Stimulated activated CD4-positive, alpha-beta T cell treated with anti-CD3 and anti-CD28 coated beads, Interleukin-4, amount 100 ng/mL, for 4 hours (primary cell): ENCODE measurements at regions not wholly inside any gene's neighbourhood (a gene's known extent, or its start where the extent isn't known, plus 50 kb on each side); places are given as distances from the start of the nearest gene placed in this dataset.
"Not testable (repeated sequence)": the region's sequence is repeated elsewhere in the genome, so short reads cannot be mapped to it uniquely, and the experiment has no call there.

Experiments used
- DNase-seq, 2 experiments: peaks; one replicate each; pipeline ENCODE4 v3.0.0-alpha.2; 2020

GRCh38 chr2:145918951-145919350 lies 1399.0 kb upstream of the ZEB2 start:
- DNase-seq: no peak

DNA sequence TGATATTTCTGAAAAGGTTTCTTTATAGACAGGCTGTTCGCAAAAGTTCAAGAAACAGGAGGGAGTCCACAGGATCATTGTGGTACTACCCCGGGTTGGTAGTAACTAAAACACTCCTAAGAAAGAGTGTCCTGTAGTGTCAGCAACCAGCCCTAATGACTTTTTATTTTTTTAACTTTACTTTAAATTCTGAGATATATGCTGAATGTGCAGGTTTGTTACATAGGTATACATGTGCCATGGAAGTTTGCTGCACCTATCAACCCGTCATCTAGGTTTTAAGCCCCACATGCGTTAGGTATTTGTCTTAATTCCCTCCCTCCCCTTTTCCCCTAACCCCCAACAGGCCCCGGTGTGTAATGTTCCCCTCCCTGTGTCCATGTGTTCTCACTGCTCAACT lies 1396.9 kb upstream of the ZEB2 start:
- DNase-seq: no peak

GRCh38 chr2:145914716-145915115 lies 1394.8 kb upstream of the ZEB2 start:
- no peak for DNase-seq

DNA sequence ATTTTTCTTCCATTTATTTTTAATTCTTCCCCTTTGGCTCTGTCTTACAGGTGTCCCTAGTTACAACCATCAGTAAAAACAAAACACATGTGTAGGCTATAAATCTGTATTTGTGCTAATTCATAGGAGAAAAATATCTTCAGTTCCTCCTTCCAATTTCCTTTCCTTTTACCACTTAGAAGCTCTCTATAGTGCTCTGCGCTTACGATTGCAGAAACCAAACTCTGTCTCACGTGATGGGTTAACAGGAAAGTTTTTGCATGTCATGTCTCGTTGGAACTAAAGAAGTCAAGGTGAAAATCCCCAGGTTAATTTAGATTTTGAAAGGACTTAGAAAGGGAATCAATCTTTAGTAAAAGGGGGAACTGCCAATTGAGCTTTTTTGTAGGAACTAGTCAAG lies 1390.5 kb upstream of the ZEB2 start:
- DNase-seq: no peak

DNA sequence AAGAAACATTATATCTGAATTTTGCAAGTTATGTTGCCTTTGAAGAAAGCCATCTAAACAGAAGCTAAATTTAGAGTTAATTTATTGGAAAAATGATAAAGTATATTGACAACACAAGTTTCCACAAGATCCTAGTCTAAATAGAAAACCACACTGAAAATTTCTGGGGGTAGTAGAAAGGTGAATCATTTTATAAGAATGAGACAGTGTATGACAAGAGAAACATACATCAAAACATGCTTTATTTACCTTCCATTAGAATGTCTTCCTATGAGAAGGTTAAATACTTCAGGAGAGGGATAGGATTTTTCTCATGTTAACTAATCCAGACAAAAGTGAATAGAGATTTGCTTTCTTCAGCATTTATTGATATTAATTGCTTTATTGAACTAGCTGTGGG lies 1389.8 kb upstream of the ZEB2 start:
- no peak for DNase-seq

DNA sequence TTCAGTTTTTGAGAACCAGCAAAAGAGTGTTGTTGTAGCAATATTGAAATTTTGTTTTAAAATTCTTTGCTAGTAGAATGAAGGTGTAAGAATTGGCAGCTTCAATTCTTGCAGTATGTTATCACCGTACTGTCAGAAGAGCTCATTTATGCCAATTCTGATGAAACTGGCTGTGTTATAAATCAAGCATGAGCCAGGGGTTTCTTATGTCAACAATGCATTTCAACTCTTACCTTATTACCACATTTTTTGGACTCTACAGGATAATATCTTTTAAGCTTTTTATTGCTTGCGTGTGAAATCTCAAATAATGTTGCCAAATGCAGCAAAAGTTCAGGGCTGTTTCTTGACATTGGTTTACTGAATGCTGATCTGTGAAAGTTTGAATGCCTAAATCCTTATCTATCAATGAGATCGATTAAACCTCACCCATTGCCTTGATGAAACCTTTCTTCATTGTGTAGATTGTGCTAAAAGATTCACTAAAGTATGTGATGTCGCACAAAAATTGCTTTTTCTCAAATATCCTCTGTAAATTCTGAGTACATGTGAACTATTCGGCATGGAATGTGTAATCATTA lies 1389.3 kb upstream of the ZEB2 start:
- no peak for DNase-seq

GRCh38 chr2:145906354-145906753 lies 1386.4 kb upstream of the ZEB2 start:
- DNase-seq: no peak

DNA sequence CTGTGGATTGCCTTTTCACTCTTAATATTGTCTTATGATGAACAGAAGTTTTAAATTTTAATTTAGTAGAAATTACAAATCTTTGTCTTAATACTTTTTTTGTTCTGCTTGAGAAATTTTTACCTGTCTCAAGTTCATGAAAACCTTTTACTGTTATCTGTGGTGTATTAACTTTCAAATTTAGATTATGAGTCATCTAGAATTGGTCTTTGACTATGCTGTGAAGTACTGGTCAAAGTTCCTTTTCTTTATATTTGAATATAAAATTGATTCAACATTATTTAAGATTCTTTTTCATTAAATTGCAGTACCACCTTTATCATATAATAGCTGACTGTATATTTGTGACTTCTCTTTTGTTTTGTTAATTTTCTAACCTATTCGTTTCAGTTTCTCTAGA lies 1385.5 kb upstream of the ZEB2 start:
- DNase-seq: no peak

DNA sequence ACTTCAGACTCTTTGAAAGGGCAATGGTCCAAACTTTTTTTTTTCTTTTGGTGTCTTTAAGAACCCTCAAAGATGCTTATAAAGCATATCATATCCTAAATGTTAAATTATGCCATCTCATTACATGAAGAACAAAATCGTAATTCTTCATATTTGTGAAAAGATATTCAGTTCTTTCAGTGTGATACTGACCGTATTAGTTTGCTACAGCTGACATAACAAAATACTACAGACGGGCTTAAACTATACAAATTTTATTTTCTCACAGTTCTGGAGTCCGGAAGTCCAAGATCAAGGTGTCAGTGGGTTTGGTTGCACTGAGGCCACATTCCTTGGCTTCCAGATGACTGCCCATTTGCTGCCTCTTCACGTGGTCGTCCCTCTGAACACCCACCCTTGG lies 1377.2 kb upstream of the ZEB2 start:
- no peak for DNase-seq

- no peak for DNase-seq
These were observed 1368.0 kb upstream of the ZEB2 start for GRCh38 chr2:145887915-145888314.

- not testable (repeated sequence) for DNase-seq
These were observed 1361.1 kb upstream of the ZEB2 start for GRCh38 chr2:145880997-145881396.

DNA sequence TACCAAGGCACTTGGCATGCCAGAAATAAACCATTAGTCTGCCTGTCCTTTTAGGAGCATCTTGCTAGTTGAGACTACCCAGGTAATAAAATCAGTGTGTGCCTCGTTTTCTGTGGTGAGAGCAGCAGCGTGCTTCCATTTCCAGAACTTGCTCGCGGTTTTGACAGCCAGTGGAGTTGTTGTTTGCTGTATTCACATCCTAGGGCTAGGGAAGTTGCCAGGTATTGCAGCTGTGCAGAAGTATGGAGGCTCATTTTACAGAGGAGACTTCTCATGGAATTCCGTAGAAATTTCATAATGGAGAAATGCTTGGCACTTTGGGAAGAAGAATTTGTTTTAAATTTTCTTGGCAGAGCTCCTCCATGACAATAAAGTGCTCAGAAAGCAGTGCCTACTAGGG lies 1355.1 kb upstream of the ZEB2 start:
- no peak for DNase-seq

GRCh38 chr2:145874466-145874865 lies 1354.5 kb upstream of the ZEB2 start:
- DNase-seq: no peak

DNA sequence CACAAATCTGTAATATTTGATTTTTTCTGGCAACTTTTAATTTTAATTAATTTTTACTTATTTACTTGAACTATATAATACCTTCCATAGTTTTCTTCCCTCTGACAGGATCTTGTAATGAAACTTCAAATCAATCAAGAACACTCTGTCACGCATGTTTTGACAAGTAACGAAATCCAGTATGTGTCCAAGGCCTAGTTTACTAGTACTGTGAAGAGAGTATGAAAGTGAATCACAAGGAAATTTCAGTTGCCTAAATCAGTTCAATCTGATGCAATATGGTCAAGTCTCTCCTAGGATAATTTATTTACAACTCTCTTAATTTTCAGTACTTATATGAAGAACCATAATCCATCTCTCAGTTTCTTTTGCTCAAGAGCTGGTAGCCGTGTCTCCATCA lies 1344.6 kb upstream of the ZEB2 start:
- DNase-seq: no peak

- DNase-seq: no peak
These were observed 1342.0 kb upstream of the ZEB2 start for GRCh38 chr2:145861940-145862339.

DNA sequence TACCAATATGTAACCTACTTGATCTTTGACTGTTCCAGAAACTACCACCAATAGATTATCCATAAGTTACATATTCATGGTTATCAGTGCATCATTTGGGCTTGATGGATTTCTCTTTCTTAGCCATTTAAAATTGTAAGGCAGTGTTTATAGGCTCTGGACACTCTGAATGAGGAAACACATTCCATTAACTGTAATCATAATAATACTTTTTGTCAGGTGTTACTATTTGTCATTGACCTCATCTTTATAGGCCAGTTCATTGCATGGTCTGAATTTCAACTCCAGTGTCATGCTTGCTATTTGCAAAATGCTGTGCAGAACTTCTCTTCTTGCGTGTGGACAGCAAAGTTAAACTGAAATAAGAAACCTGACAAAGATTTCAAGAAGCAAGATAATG lies 1340.2 kb upstream of the ZEB2 start:
- no peak for DNase-seq

- DNase-seq: no peak
These were observed 1335.2 kb upstream of the ZEB2 start for GRCh38 chr2:145855142-145855541.

GRCh38 chr2:145854039-145854755 lies 1334.3 kb upstream of the ZEB2 start:
- DNase-seq: no peak

DNA sequence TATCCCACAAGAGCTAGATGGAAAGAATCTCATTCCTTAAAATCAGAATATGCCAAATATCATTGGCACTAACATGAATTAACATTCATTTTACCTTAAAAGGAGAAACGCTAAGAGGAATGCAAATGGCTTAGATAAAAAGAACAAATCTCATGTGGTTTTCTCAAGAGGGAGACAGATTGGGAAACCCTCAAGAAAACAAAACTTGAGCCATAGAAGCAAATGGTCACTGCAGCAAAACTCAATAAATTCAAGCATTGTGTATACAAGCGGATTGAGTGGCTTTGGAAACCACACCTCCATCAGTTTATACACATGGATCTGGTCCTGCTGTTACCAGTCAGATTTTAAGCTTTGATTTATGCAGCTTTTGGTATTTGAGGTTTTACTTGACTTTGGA lies 1331.8 kb upstream of the ZEB2 start:
- no peak for DNase-seq

GRCh38 chr2:145849466-145849865 lies 1329.5 kb upstream of the ZEB2 start:
- DNase-seq: no peak

- no peak for DNase-seq
These were observed 1327.1 kb upstream of the ZEB2 start for GRCh38 chr2:145846982-145847381.

DNA sequence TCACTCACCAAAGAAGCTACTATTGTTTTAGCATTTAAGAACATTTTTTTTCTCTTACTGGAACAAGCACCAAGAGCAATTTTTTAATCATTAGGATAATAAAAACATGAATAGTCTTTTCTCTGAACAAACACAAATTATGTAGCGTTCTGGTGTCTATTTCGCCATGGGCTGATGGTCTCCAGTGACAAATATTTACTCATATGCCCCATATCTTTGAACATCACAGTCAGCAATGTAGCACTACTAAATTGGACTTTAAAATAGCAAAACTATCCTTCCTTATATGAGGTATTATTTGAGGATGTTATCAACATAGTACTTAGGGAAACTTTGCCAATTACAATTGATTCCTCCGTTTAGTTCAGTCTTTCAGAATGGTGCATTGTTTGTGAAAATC lies 1326.0 kb upstream of the ZEB2 start:
- DNase-seq: no peak

DNA sequence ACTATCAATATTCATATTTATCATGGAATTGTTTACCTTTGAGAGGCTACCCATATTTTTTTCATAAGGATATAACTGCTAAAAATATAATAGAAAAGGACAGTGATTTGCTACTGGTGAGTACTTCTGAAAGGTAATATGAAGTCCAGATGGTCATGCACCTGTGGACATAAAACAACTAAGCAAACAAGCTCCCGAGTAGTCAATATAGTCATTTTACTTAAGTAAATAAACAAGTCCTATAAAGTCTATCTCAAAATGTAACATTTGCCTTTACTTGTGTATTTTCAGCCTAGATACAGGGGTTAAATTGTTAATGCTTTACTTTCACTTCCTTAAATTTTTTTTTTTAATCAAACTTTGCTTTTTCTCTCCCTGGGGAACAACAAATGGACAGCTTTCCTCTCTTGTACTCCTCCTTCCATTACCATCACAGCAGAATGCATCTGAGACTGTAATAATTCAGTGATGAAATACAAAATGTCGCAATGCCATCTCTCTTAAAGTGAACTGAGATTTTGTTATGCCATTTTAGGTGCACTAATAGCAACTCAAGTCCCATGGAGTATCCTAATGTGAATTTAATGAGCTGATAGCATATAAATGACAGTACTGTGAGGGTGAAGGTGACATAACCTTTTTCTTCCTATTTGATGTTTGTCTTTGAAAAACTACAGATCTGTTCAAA lies 1325.4 kb upstream of the ZEB2 start:
- DNase-seq: no peak

- DNase-seq: no peak
These were observed 1322.1 kb upstream of the ZEB2 start for GRCh38 chr2:145841973-145842372.

DNA sequence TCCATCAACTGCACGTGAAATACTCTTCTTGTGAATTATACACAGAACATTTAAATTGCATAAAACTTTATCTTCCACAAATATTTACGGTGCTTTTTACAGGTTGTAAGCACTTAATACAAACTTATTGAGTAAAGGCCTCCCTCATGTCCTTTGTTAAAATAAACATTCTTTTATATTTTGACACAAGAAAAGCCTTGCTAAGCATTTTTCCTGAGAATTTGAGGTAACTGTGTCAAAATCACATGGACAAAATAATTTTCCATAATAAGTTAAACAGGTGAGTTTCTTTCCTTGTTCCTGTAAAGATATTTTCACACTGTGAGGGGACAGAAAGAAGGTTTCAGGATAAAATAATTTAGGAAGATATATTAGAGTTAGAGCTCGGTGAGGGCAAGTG lies 1317.1 kb upstream of the ZEB2 start:
- DNase-seq: no peak
